ENCODE measurements at regions not wholly inside any gene's neighbourhood (a gene's known extent, or its start where the extent isn't known, plus 50 kb on each side); places are given as distances from the start of the nearest gene placed in this dataset.

DNA sequence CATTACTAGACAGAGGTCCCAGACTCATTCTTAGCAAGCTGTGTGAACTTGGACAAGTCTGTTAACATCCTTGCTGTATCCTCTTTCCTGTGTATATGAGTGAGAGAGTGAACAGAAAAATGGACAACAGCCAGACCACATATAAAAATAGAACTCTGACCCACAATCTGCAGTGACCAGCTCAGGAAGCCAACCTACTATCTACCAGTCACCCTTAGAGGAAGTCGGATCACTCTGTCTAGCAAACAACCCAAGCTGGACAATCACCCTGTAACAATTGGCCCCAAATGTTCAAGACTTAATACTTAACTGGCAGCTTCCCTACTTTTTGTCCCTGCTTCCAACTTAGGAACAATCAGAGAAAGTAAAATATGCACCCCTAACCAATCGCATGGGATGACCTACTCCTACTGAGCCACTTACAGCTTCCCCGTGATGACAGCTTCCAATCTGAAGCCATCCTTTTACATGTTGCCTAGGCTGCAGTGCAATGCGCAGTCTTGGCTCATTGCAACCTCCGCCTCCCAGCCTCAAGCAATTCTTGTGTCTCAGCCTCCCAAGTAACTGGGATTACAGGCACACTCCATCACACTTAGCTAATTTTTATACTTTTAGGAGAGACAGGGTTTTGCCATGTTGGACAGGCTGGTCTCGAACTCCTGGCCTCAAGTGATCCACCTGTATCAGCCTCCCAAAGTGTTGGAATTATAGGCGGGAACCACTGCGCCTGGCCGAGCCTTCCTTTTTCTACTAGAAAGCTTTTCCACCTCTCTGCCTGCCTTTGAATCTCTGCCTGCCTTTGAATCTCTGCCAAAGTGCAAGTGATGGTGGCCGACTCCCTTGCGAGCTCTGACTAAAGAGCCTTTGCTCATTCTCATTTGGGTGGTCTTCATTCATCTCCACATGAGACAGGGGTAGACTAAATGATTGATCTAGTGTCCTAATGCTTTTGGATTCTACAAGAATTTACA is 158.3 kb upstream of the NDUFV2 start:
- TF ChIP-seq POLR2A (IDR thresholded peaks at IDR 0.05; ENCODE audit: low read depth, low read length), result no peak
- TF ChIP-seq POLR2AphosphoS5 (IDR thresholded peaks at IDR 0.05; ENCODE audit: low read depth, low read length), result no peak
- TF ChIP-seq TAF1 (IDR thresholded peaks at IDR 0.05; ENCODE audit: low read depth, low read length), result no peak
- no peak for TF ChIP-seq POU2F2 (IDR thresholded peaks at IDR 0.05; ENCODE audit: low read depth, low read length)
- TF ChIP-seq SPI1 (IDR thresholded peaks at IDR 0.05; ENCODE audit: low read depth, low read length), result no peak
- no peak for TF ChIP-seq PAX5 (IDR thresholded peaks at IDR 0.05; ENCODE audit: insufficient read depth, low read length, severe bottlenecking)
- no peak for FAIRE-seq
- DNase-seq (ENCODE audit: insufficient read length, low spot score), result no peak

- FAIRE-seq (no peak), DNase-seq (ENCODE audit: insufficient read length, low spot score) (no peak)
- TF ChIP-seq POU2F2 (IDR thresholded peaks at IDR 0.05; ENCODE audit: low read depth, low read length) (no peak), TAF1 (IDR thresholded peaks at IDR 0.05; ENCODE audit: low read depth, low read length) (no peak), SPI1 (IDR thresholded peaks at IDR 0.05; ENCODE audit: low read depth, low read length) (no peak)
Observed at GRCh38 chr18:8944871-8945245, 157.6 kb upstream of the NDUFV2 start.

GRCh38 chr18:8945514-8945913 is 157.0 kb upstream of the NDUFV2 start:
- FAIRE-seq, result no peak
- DNase-seq (ENCODE audit: insufficient read length, low spot score), result no peak

DNA sequence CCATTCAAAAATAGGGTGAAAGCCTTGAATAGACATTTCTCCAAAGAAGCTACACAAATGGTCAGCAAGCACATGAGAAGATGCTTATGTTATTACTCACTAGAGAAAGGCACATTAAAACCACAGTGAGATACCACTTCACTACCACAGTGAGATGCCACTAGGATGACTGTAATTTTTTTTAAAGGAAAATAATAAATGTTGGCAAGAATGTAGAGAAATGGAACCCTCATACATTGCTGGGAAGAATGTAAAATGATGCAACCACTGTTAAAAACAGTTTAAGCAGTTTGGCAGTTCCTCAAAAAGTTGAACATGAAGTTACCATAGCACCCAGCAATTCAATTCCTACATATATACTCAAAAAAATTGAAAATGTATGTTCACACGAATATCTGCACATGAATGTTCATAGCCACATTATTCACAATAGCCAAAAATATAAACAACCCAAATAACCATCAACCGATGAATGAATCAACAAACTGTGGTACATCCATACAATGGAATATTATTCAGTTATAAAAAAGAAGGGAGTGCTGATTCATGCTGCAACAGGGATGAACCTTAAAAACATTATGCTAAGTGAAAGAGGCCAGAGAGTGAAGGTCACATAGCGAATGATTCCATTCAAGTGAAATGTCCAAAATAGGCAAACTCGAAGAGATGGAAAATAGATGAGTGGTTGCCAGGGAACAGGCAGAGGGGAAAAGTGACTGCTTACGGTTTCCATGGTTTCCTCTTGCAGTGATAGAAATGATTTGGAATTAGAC is 156.2 kb upstream of the NDUFV2 start:
- DNase-seq (ENCODE audit: insufficient read length, low spot score) (no peak), FAIRE-seq (no peak)
- TF ChIP-seq PAX5 (IDR thresholded peaks at IDR 0.05; ENCODE audit: insufficient read depth, low read length, severe bottlenecking) (no peak), SPI1 (IDR thresholded peaks at IDR 0.05; ENCODE audit: low read depth, low read length) (no peak), POU2F2 (IDR thresholded peaks at IDR 0.05; ENCODE audit: low read depth, low read length) (no peak), POLR2A (IDR thresholded peaks at IDR 0.05; ENCODE audit: low read depth, low read length) (no peak), TAF1 (IDR thresholded peaks at IDR 0.05; ENCODE audit: low read depth, low read length) (no peak), POLR2AphosphoS5 (IDR thresholded peaks at IDR 0.05; ENCODE audit: low read depth, low read length) (no peak)

More at GRCh38 chr18:8945514-8945913, 157.0 kb upstream of the NDUFV2 start:
- TF ChIP-seq SPI1 (IDR thresholded peaks at IDR 0.05; ENCODE audit: low read depth, low read length) (no peak), POLR2A (IDR thresholded peaks at IDR 0.05; ENCODE audit: low read depth, low read length) (no peak), POLR2AphosphoS5 (IDR thresholded peaks at IDR 0.05; ENCODE audit: low read depth, low read length) (no peak), PAX5 (IDR thresholded peaks at IDR 0.05; ENCODE audit: insufficient read depth, low read length, severe bottlenecking) (no peak), POU2F2 (IDR thresholded peaks at IDR 0.05; ENCODE audit: low read depth, low read length) (no peak), TAF1 (IDR thresholded peaks at IDR 0.05; ENCODE audit: low read depth, low read length) (no peak)

DNA sequence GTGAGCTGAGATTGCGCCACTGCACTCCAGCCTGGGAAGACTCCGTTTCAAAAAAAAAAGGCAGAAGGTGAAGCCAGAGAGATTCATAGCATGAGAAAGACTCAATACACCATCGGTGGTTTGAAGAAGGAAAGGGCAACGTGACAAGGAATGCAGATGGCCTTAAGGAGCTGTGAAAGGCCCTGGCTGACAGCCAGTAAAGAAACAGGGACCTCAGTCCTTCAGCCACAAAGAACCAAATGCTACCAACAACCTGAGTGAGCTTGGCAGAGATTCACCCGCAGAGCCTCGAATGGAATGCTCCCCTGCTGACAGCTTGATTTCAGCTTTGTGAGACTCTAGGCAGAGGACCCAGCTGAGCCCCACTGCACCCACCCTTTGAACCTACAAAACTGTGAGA is 154.9 kb upstream of the NDUFV2 start:
- DNase-seq (ENCODE audit: insufficient read length, low spot score) (no peak), FAIRE-seq (no peak)
- TF ChIP-seq TAF1 (IDR thresholded peaks at IDR 0.05; ENCODE audit: low read depth, low read length), result no peak
- TF ChIP-seq SPI1 (IDR thresholded peaks at IDR 0.05; ENCODE audit: low read depth, low read length), result no peak
- TF ChIP-seq POU2F2 (IDR thresholded peaks at IDR 0.05; ENCODE audit: low read depth, low read length), result no peak
- no peak for TF ChIP-seq POLR2AphosphoS5 (IDR thresholded peaks at IDR 0.05; ENCODE audit: low read depth, low read length)
- no peak for TF ChIP-seq POLR2A (IDR thresholded peaks at IDR 0.05; ENCODE audit: low read depth, low read length)
- TF ChIP-seq PAX5 (IDR thresholded peaks at IDR 0.05; ENCODE audit: insufficient read depth, low read length, severe bottlenecking), result no peak

DNA sequence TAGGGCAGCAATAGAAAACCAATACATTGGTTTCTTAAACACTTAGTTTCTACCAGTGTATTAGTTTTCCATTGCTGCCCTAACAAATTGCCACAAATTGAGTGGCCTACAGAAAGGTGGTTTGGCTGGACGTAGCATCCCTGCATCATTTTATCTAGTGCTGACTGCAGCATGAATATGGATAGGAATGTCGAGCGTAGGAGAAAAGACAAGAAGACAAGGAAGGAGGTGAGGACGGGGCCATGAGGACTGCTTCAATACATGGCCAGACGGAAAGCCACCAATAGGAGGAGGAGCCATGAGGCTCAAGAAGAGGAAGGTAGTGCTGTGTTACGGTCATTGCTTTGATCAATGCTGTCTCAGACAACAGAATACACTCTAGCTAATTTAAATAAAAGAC is 154.5 kb upstream of the NDUFV2 start:
- DNase-seq (ENCODE audit: insufficient read length, low spot score), result no peak
- TF ChIP-seq POLR2AphosphoS5 (IDR thresholded peaks at IDR 0.05; ENCODE audit: low read depth, low read length), result no peak
- no peak for TF ChIP-seq TAF1 (IDR thresholded peaks at IDR 0.05; ENCODE audit: low read depth, low read length)
- TF ChIP-seq POLR2A (IDR thresholded peaks at IDR 0.05; ENCODE audit: low read depth, low read length), result no peak
- no peak for TF ChIP-seq PAX5 (IDR thresholded peaks at IDR 0.05; ENCODE audit: insufficient read depth, low read length, severe bottlenecking)
- no peak for TF ChIP-seq POU2F2 (IDR thresholded peaks at IDR 0.05; ENCODE audit: low read depth, low read length)
- TF ChIP-seq SPI1 (IDR thresholded peaks at IDR 0.05; ENCODE audit: low read depth, low read length), result no peak
- FAIRE-seq, result no peak

DNA sequence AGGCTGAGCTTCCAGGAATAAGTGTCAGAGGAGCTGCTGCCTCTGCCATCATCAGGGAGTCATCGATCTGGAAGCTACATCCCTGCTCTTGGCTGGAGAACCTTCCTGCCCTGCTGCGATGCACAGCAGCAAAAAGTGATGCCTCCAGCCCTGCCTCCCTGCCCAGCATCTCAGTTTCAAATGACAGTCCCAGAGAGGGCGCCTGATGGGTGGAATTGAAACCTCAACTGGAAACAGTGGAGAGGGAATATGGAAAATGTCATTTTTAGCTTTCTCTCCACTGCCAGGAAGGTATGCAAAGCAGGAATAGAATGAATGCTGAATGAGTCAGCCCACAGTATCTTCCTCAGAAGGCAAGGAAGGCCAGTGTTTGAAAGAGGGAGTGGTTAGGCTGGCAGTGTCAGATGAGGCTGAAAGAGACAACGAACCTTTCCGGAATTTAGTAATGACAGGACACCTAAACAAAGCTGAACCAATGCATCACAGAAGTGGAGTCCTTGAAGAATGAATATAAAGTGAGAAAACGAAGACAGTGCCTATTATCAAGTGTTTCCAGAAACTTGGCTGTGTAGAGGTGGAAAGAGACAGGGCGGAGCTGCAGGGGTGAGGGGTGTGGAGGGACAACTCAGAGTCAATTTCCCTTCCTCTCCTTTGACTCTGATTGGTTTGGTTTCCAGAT is 153.9 kb upstream of the NDUFV2 start:
- FAIRE-seq (no peak), DNase-seq (ENCODE audit: insufficient read length, low spot score) (no peak)
- no peak for TF ChIP-seq SPI1 (IDR thresholded peaks at IDR 0.05; ENCODE audit: low read depth, low read length)
- TF ChIP-seq PAX5 (IDR thresholded peaks at IDR 0.05; ENCODE audit: insufficient read depth, low read length, severe bottlenecking), result no peak
- TF ChIP-seq POLR2AphosphoS5 (IDR thresholded peaks at IDR 0.05; ENCODE audit: low read depth, low read length), result no peak
- no peak for TF ChIP-seq POLR2A (IDR thresholded peaks at IDR 0.05; ENCODE audit: low read depth, low read length)
- no peak for TF ChIP-seq TAF1 (IDR thresholded peaks at IDR 0.05; ENCODE audit: low read depth, low read length)
- TF ChIP-seq POU2F2 (IDR thresholded peaks at IDR 0.05; ENCODE audit: low read depth, low read length), result no peak

GRCh38 chr18:8949206-8949605 is 153.3 kb upstream of the NDUFV2 start:
- no peak for DNase-seq (ENCODE audit: insufficient read length, low spot score)
- no peak for FAIRE-seq
- TF ChIP-seq SPI1 (IDR thresholded peaks at IDR 0.05; ENCODE audit: low read depth, low read length) (no peak), POLR2AphosphoS5 (IDR thresholded peaks at IDR 0.05; ENCODE audit: low read depth, low read length) (no peak), POU2F2 (IDR thresholded peaks at IDR 0.05; ENCODE audit: low read depth, low read length) (no peak), TAF1 (IDR thresholded peaks at IDR 0.05; ENCODE audit: low read depth, low read length) (no peak), POLR2A (IDR thresholded peaks at IDR 0.05; ENCODE audit: low read depth, low read length) (no peak), PAX5 (IDR thresholded peaks at IDR 0.05; ENCODE audit: insufficient read depth, low read length, severe bottlenecking) (no peak)

- DNase-seq (ENCODE audit: insufficient read length, low spot score) (peak; percentile 6), FAIRE-seq (peak; percentile 87)
- TF ChIP-seq SPI1 (IDR thresholded peaks at IDR 0.05; ENCODE audit: low read depth, low read length), result no peak
- TF ChIP-seq PAX5 (IDR thresholded peaks at IDR 0.05; ENCODE audit: insufficient read depth, low read length, severe bottlenecking), result no peak
- no peak for TF ChIP-seq POU2F2 (IDR thresholded peaks at IDR 0.05; ENCODE audit: low read depth, low read length)
- TF ChIP-seq POLR2A (IDR thresholded peaks at IDR 0.05; ENCODE audit: low read depth, low read length), result no peak
- no peak for TF ChIP-seq TAF1 (IDR thresholded peaks at IDR 0.05; ENCODE audit: low read depth, low read length)
- TF ChIP-seq POLR2AphosphoS5 (IDR thresholded peaks at IDR 0.05; ENCODE audit: low read depth, low read length), result no peak
Observed at GRCh38 chr18:8951491-8951890, 151.0 kb upstream of the NDUFV2 start.
